ENCODE measurements at regions not wholly inside any gene's neighbourhood (a gene's known extent, or its start where the extent isn't known, plus 50 kb on each side); places are given as distances from the start of the nearest gene placed in this dataset.

- no peak overlapping the region for H3K4me3 ChIP-seq (ENCODE audit: low read depth, low read length)
- DNase-seq (ENCODE audit: low read depth), result no peak
Measured at GRCh38 chr21:32136546-32136945, 142.3 kb downstream of the MIS18A start.

GRCh38 chr21:32135401-32136363 is 143.2 kb downstream of the MIS18A start:
- DNase-seq (ENCODE audit: low read depth), result peak; percentile 46
- H3K4me3 ChIP-seq (ENCODE audit: low read depth, low read length), result no peak overlapping the region
- TF ChIP-seq, protein P1, sequence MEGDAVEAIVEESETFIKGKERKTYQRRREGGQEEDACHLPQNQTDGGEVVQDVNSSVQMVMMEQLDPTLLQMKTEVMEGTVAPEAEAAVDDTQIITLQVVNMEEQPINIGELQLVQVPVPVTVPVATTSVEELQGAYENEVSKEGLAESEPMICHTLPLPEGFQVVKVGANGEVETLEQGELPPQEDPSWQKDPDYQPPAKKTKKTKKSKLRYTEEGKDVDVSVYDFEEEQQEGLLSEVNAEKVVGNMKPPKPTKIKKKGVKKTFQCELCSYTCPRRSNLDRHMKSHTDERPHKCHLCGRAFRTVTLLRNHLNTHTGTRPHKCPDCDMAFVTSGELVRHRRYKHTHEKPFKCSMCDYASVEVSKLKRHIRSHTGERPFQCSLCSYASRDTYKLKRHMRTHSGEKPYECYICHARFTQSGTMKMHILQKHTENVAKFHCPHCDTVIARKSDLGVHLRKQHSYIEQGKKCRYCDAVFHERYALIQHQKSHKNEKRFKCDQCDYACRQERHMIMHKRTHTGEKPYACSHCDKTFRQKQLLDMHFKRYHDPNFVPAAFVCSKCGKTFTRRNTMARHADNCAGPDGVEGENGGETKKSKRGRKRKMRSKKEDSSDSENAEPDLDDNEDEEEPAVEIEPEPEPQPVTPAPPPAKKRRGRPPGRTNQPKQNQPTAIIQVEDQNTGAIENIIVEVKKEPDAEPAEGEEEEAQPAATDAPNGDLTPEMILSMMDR (IDR thresholded peaks at IDR 0.05; ENCODE audit: low read depth, low read length, missing control alignments), result peak; percentile 13

More at GRCh38 chr21:32136546-32136945, 142.3 kb downstream of the MIS18A start:
- TF ChIP-seq, protein P1 (IDR thresholded peaks at IDR 0.05; ENCODE audit: low read depth, low read length, missing control alignments), result no peak

- no peak overlapping the region for H3K4me3 ChIP-seq (ENCODE audit: low read depth, low read length)
- TF ChIP-seq, protein P1 (IDR thresholded peaks at IDR 0.05; ENCODE audit: low read depth, low read length, missing control alignments), result no peak
- no peak for DNase-seq (ENCODE audit: low read depth)
Measured at GRCh38 chr21:32134441-32135130, 144.3 kb downstream of the MIS18A start.

DNA sequence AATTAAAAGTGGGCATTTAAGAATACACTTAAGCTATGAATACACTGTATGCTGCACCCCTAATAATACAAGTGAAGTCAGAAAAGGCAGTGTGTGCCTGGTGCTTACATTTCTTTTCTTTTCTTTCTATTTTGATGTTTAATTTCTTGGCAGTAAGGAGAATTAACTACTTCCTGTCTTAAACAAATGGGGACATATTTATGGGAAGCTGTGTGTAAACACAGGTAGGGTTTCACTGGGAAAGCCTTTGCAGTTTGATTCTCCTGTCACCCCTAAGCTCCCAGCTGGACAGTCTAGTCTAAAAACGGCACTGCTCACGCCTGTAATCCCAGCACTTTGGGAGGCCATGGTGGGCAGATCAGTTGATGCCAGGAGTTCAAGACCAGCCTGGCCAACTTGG is 146.0 kb downstream of the MIS18A start:
- TF ChIP-seq, protein P1 (IDR thresholded peaks at IDR 0.05; ENCODE audit: low read depth, low read length, missing control alignments), result no peak
- H3K4me3 ChIP-seq (ENCODE audit: low read depth, low read length), result no peak overlapping the region

GRCh38 chr21:32132409-32132808 is 146.4 kb downstream of the MIS18A start:
- DNase-seq (ENCODE audit: low read depth), result no peak
- TF ChIP-seq, protein P1 (IDR thresholded peaks at IDR 0.05; ENCODE audit: low read depth, low read length, missing control alignments), result no peak
- no peak overlapping the region for H3K4me3 ChIP-seq (ENCODE audit: low read depth, low read length)

More for the DNA sequence above, 146.0 kb downstream of the MIS18A start:
- DNase-seq (ENCODE audit: low read depth), result no peak

DNA sequence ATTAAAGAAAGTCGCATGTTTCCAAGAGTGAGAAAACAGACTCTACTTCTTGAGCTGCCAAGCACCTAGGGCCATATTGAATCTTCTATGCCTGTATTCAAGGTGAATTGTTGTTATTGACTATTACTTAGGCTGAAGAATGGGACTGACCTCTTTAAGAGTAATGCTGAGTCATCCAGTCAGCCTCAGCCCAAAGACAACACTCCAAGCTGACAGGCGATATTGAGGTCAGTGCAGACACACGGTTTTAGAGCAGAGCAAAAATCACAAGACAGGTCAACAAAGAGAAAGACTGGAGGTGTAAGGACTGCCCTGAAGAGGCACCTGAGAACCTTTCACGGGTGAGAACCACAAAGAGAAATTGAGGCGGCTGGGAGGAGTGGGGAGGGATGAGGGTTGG is 146.9 kb downstream of the MIS18A start:
- H3K4me3 ChIP-seq (ENCODE audit: low read depth, low read length), result no peak overlapping the region
- no peak for DNase-seq (ENCODE audit: low read depth)
- TF ChIP-seq, protein P1 (IDR thresholded peaks at IDR 0.05; ENCODE audit: low read depth, low read length, missing control alignments), result no peak
